ENCODE measurements at regions not wholly inside any gene's neighbourhood (a gene's known extent, or its start where the extent isn't known, plus 50 kb on each side); places are given as distances from the start of the nearest gene placed in this dataset.

- Histone ChIP-seq H3K27me3 (replicated peaks; ENCODE audit: insufficient read depth, low read length) (no peaks in the 10 kb centered on the region), H3K4me3 (ENCODE audit: low read length) (no peak overlapping the region), H3K9me2 (replicated peaks; ENCODE audit: insufficient read depth, low read length) (no peaks in the 10 kb centered on the region), H3K36me3 (replicated peaks; ENCODE audit: insufficient read depth, low read length) (no peaks in the 10 kb centered on the region), H3F3A (ENCODE audit: insufficient read depth, low read length) (no peaks in the 10 kb centered on the region), H4K20me1 (ENCODE audit: insufficient read depth, low read length) (no peaks in the 10 kb centered on the region), H3K79me2 (ENCODE audit: low read length) (no peaks in the 10 kb centered on the region), H2AFZ (ENCODE audit: low read length) (no peak overlapping the region), H3K9ac (ENCODE audit: low read length) (no peak overlapping the region), H3K4me1 (ENCODE audit: low read length) (no peaks in the 10 kb centered on the region), H3K9me3 (replicated peaks; ENCODE audit: insufficient read depth, low read length) (no peaks in the 10 kb centered on the region), H3K27ac (ENCODE audit: low read length) (no peak overlapping the region), H3K4me2 (ENCODE audit: low read depth, low read length) (no peak overlapping the region)
- TF ChIP-seq CTCF (IDR thresholded peaks at IDR 0.05; ENCODE audit: low read length) (no peak), EZH2phosphoT487 (IDR thresholded peaks at IDR 0.05; ENCODE audit: low read length) (no peak), EZH2 (optimal IDR thresholded peaks at IDR 0.05; ENCODE audit: low read depth, low read length) (no peak)
- DNase-seq: no peak
Observed at GRCh38 chr15:62992302-62992701, 50.2 kb upstream of the TPM1 start.

All from MM.1S (cell line).